Putamen (tissue), 1 donor: ENCODE measurements at regions not wholly inside any gene's neighbourhood (a gene's known extent, or its start where the extent isn't known, plus 50 kb on each side); places are given as distances from the start of the nearest gene placed in this dataset.
A peak's percentile ranks its signal among the peaks of the same experiment; 100 is the strongest.

Source experiments
- DNase-seq: peaks from one replicate; pipeline ENCODE4 v3.0.0-alpha.2; 2016; ENCODE audit warnings: low spot score

DNA sequence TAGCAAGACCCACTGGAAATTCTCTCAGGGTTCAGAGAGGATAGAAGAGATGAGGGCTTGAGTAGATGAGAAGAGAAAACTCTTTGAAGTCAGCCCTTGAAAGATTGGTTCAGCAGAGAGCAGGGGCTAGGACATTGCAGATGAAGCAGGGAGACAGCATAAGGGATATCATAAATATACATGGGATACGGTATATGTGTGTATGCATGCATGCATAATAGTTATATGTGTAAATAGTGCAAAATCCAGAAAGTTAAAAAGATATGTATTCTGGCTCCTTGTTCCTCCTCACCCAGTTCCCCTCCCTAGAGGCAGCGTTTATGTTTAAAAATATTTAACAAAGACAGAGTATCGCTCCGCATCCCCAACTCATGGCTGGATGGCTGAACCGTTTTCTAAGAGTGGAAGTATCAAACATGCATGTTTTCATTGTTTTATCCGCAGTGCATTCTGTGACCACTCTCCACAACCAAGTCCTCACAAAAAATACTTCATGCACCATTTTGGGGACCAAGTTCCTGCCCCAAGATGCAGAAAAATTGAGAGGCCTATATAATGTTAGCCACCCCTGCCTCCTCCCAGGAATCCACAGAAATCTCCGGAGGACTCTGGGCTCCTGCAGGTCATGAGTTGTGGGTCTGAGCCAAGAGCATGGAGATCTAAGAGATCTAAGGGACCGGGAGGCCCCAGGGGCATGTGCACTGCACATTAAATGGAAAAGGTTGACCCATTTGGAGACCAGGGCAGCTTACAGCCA, 119.5 kb downstream of the MTX3 start:
- DNase-seq = no peak

DNA sequence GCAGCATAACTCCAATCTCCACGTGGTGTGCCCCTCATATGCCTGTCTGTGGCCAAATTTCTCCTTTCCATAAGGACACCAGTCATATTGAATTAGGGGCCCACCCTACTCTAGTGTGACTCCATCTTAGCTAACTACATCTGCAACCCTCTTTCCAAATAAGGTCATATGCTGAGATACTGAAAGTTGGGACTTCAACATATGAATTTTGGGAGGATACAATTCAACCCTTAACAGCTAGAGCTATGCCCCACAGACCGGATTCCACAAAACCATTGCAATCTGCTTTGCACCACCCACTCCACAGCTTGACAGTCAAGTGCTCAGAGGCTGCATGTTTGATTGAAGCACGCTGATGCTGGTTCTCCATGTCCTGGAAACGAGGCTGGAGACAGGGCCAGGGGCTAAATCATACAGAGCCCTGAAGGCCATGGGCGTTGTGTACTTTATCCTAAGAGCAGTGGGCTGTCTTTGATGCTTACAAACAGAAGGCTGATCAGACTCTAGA, 122.8 kb downstream of the MTX3 start:
- no peak for DNase-seq

DNA sequence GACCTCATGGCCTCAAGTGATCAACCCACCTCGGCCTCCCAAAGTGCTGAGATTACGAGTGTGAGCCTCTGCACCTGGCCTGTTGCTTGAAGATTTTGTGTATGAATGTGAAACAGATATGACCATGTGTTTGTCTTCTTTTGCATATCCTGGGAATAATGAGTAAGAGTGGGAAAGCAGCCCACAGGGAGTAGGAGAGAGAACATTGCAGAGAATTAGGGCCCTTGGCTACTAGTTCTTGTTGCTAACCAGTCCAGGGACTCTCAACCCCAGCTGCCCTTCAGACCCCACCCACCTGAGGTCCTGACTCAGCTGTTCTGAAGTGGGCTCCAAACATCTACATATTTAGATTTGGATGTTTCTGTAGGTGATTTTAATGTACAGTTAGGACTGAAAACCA, 125.5 kb downstream of the MTX3 start:
- no peak for DNase-seq

DNA sequence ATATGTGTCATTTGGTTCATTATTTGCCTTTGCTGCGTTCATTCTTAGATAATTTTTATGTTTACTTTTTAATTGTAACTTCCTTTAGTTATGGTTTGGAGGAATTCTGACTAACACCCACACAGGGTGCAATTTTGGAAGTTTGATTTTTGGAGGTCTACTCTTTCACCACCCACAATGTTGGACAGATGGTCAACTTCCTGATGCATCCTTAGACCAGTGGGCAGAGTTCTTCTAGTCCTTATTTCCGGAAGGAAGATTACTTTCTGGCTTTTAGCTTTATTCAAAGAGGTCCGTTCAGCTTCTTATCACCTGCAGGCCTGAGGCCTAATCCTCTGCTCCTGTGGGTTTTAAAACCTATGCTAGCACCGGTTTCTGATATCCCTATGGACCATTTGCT, 126.7 kb downstream of the MTX3 start:
- DNase-seq = no peak

DNA sequence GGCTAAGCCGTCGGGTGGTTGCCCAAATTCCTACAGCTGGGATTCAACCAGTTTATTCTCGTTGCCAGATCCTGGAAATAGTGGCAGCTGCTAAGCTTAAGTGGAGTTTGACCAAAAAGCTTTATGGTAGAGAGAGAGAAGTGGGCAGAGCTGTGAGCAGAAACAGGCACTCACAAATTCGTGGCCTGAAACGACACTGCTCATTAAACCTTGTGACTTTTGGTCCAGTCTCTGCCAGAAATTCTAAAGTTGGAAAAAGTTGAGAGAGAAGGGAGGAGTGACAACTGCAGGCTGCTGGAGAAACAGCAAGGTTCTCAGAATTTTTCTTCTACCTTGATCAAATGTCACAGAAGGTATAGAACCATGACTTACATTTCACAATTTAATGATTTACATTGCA, 131.5 kb downstream of the MTX3 start:
- no peak for DNase-seq

DNA sequence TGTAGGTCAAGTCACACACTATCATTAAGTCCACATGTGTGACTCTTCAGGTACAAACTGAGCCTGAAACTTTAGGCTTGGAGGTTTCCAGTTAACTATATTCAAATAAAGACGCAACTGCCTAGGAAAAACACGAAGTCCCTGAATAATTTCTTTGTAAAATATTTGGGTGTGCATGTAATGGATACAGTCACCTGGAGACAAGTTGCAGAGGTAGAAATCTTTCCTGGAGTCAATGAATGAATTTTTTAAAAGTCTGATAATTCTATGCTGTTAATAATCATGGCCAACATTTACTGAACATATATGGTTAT, 132.7 kb downstream of the MTX3 start:
- DNase-seq = no peak

DNA sequence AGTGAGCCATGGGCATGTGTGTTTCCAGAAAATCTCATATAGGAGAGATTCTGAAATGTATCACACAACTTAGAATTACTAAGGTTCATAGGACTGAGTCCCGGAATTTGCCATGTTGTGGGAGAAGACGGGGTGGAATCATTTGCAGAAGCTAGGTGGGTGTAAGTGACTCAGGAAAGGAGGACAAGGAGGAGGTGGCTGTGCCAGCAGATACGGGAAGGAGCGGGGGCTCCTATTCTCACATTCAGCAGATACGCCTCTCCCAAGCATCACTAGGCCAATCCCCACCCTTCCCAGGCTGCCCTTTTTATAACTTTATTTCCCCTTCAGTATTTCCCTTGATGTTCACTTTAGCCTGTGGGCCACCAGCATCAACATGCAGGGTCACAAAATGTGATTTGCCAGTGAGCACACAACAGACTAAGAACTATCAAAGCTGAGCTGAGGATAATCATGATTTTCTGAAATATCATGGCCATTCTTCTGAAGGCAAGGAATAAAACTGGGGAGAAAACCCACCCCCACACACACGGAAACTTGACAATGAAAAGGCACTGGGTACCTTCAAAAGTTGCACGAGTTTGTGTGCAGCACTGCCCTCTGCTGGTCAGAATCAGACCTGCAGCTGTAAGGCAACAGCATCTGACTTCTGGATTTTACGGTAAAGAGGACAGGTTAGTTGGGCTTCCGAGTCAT, 133.2 kb downstream of the MTX3 start:
- DNase-seq = peak; percentile 79

DNA sequence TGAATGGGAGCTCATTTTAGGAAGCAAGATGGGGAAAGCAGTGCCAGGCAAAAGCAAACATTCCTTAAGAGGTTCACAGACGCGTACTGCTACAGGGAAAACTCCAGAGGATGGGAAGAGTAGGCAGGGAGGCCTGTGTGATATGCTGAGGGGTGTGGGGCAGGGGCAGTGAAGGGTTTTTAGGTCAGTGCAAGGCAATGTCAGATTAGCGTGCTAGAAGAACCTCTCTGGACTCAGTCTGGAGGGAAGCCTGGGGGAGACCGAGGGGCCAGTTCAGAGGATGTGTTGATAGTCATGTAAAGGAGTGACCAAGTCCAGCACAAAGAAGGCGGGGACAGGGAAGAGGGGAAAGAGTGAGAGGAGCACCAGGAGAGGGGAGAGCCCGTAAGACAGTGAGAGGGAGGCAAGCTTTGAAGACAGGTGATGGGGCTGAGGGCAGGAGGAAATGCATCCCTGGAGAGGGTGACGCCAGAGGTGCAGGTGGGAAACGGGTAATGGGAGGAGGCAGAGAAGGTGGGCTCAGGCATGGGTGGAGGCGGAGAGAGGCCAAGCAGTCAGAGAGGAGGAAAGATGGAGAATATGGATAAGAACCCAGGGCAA, 134.5 kb downstream of the MTX3 start:
- DNase-seq = no peak

DNA sequence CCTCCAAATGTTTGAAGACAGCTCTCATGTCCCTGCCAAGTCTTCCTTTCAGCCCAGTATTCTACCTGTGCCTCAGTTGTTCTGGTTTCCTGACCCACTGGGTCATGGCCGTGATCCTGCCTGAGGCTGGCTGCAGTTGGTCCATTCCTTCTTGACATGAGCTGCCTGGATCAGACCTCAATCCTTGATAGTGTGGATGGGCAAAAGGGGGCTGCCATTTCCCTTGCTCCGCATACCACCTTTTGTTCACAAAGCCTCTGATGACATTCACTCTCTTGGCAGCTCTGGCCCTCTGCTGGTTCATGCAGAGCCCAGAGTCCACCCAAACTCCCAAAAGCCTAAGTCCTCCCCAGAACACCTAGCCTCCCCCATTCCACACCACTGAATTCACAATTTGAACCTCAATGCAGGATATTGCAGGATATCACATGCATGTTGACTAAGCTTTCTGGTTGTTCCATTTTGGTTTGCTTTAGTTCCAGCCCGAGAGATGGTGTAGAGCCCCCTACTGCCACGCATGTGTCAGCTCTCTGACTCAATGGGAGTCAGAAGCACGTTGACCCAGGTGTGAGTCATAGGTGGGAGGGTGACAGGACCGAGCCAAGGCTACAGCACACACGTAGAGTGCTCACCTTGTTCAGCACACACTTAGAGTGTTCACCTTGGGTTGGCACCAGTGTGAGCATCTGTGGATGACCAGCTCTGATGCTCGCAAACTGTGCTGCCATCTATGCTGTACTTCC, 137.2 kb downstream of the MTX3 start:
- no peak for DNase-seq

DNA sequence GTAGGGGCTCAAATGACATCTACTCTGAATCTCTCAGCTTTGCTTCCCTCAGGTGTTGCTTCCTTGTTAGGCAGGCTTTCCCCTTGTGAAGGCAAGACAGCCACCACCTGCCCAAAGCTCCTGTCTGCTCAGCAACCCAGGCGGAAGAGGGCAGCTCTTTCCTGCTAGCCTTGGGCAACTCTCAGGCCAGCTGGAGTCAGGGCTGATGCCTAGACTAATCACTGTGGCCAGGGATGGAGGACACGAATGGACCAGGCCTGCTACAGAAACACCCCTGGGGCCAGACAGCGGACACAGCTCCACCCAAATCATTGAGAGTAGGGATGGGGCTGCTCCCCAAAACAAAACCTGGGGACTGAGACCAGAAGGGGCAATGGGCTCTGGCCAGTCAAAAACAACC, 138.0 kb downstream of the MTX3 start:
- DNase-seq = no peak

DNA sequence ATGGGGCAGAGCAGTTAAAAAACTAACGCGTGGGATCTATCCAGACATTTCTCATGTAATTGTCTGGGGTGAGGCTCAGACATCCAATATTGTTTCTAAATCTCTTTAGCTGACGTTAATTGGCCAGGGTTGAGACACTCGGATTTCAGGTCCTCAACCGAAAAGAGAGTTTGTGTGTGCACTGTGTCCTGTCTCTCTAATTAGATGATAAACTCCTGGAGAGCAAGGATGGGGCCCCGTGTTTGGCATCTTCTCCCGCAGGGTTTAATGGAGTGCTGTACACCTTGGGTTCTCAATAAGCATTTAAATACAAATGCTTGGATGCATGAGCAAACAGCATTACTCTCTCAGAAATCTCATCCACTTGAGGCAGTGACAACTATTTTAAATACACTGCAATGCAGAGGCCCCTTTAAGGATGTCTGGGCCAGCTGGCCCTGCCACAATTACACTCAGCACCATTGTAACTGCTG, 139.6 kb downstream of the MTX3 start:
- no peak for DNase-seq

DNA sequence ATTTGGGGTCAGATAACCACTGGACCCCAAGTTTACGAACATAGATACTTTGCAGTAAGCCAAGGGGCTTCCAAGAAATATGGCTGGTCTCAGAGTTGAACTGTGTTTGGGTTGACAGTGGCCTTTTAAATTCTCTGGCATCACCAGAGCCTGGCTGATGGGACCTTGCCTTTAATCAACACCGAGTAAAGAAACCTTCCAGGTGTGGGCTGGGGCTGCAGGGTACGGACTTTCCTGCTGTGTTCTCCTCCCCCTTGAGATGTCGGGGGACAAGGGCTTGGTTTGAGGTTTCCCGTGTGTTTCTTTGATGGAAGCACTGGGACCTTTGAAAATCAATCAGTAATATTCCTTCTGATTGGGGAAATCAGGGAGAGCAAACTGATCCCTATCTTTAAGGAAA, 140.1 kb downstream of the MTX3 start:
- no peak for DNase-seq

DNA sequence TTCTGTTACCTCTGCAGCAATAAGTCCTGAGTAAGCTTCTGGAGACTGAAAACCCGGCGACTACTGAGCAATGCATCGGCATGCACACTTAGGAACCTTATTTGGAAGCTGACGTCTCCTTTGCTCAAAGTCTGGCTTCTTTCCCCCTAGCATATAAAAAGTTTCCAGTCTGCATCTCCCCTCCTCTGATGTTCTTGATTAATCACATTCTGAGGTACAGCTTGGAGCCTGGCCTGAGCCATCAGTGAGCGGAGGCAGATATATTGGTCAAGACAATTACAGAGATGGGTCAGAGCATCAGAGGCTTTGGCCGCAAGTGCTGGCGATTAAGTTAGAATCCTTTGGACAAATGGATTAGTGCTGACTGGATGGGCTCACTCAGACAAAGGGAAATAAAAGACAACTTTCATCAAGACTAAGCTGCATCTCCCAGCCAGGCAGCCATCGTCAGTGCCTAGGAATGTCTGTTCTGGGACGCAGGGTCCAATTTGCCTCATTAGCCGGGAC, 140.7 kb downstream of the MTX3 start:
- DNase-seq = no peak

DNA sequence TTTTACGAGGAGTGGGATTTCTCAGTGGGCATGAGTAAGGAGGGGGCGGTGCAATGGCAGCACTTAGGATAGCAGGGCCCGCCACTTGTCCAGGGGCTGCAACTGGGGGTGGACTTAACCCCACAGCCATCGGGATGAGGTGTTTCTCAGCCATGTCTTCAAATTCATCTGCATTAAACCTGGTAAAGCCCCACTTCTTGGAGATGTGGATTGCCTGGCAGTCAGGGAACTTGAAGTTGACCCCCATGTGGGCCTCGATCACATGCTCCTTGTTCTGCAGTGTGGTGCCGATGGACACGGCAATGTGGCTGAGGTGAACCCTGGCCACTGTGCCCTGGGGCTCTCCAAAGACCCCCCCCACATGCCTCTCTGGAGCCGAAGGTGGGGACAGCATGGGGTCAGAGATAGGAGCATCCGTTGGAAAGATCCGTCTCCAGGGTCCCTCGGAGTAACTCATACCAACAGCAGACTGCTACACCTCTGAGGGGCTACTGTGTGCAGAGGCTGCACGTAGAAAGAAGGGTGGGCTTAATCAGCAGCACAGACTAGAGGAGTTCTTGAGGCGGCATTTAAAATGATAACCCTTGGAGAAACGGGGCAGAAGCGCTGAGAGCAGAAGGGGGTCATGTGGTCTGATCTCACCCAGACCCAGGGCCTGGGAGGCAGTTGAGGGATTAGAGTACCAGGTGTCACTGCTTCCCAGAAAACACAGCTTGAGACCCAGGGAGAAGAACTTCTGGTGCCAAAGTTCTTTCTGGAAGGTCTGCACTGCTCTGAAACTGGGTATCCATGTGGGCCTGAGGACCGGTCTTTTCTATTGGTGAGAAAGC, 141.4 kb downstream of the MTX3 start:
- no peak for DNase-seq
